ENCODE measurements at regions not wholly inside any gene's neighbourhood (a gene's known extent, or its start where the extent isn't known, plus 50 kb on each side); places are given as distances from the start of the nearest gene placed in this dataset.

GRCh38 chrX:115449742-115450141, 111.2 kb upstream of the PLS3 start:
- no peak for TF ChIP-seq CTCF (IDR thresholded peaks at IDR 0.05; ENCODE audit: partially characterized antibody, unreplicated experiment)
- H3K27me3 Mint-ChIP-seq (ENCODE audit: unreplicated experiment) = no peaks in the 10 kb centered on the region
- H3K36me3 Mint-ChIP-seq (ENCODE audit: unreplicated experiment) = no peaks in the 10 kb centered on the region
- no peak overlapping the region for H3K27ac Mint-ChIP-seq (ENCODE audit: unreplicated experiment)
- H3K9me3 Mint-ChIP-seq (ENCODE audit: unreplicated experiment) = no peaks in the 10 kb centered on the region
- H3K4me3 Mint-ChIP-seq (ENCODE audit: unreplicated experiment) = no peak overlapping the region
- no peak for DNase-seq
- H3K4me1 Mint-ChIP-seq (ENCODE audit: low read depth, unreplicated experiment) = no peaks in the 10 kb centered on the region

- no peak overlapping the region for H3K4me3 Mint-ChIP-seq (ENCODE audit: unreplicated experiment)
- no peak for DNase-seq
- no peaks in the 10 kb centered on the region for H3K9me3 Mint-ChIP-seq (ENCODE audit: unreplicated experiment)
- H3K27ac Mint-ChIP-seq (ENCODE audit: unreplicated experiment) = no peak overlapping the region
- H3K27me3 Mint-ChIP-seq (ENCODE audit: unreplicated experiment) = no peaks in the 10 kb centered on the region
- no peaks in the 10 kb centered on the region for H3K36me3 Mint-ChIP-seq (ENCODE audit: unreplicated experiment)
- TF ChIP-seq CTCF (IDR thresholded peaks at IDR 0.05; ENCODE audit: partially characterized antibody, unreplicated experiment) = no peak
- no peaks in the 10 kb centered on the region for H3K4me1 Mint-ChIP-seq (ENCODE audit: low read depth, unreplicated experiment)
These were observed 108.7 kb upstream of the PLS3 start for GRCh38 chrX:115452251-115452650.

DNA sequence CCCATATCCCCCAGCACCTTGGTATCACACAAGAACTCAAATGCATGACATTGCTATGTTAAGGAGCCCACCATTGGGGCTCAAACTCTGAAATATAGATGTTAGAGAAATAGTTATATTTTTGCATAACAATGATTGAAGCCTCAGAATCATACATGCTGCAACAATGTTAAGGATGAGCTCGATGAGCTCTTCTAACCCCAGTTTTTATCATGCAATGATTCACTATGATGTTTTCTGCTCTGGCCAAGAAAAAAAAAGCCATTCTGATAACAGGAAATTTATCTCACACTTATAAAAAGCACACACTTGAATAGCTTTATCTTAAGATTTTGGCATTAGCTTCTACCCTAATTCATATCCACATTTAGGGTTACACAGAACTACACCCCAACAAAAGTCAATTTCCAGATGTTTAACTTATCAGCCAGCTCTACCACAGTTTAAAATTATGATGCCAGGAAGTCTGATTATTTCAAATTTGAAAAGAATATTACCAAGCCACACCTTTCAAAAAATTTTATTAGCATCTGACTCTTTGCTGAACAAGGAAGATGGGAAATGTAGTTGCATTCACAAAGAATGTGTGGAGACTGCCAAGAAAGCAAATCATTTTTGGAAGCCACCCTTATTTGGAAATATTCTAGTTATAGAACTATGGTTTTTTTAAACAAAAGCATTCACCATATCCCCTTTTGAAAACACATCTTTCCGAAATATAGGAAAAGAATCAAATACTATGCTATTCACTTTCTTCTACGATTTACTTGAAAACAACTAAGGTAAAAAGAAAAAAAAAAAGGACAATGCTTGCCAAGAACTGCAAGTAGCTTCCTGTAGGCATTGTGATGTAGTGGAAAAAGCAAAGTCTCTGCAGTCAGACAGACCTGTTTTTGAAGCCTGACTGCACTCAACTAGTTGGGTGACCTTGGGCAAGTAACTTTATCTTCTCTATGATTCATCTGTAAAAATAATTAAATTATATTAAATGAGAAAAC, 100.8 kb upstream of the PLS3 start:
- Mint-ChIP-seq H3K4me3 (ENCODE audit: unreplicated experiment) (no peak overlapping the region), H3K36me3 (ENCODE audit: unreplicated experiment) (no peaks in the 10 kb centered on the region), H3K27ac (ENCODE audit: unreplicated experiment) (no peak overlapping the region), H3K4me1 (ENCODE audit: low read depth, unreplicated experiment) (no peaks in the 10 kb centered on the region), H3K27me3 (ENCODE audit: unreplicated experiment) (peaks cover 1% of the 10 kb centered on the region), H3K9me3 (ENCODE audit: unreplicated experiment) (no peaks in the 10 kb centered on the region)
- DNase-seq = no peak
- no peak for TF ChIP-seq CTCF (IDR thresholded peaks at IDR 0.05; ENCODE audit: partially characterized antibody, unreplicated experiment)

- Mint-ChIP-seq H3K4me3 (ENCODE audit: unreplicated experiment) (no peak overlapping the region), H3K9me3 (ENCODE audit: unreplicated experiment) (no peaks in the 10 kb centered on the region), H3K36me3 (ENCODE audit: unreplicated experiment) (no peaks in the 10 kb centered on the region), H3K4me1 (ENCODE audit: low read depth, unreplicated experiment) (no peaks in the 10 kb centered on the region), H3K27ac (ENCODE audit: unreplicated experiment) (no peak overlapping the region), H3K27me3 (ENCODE audit: unreplicated experiment) (peaks cover 1% of the 10 kb centered on the region)
- TF ChIP-seq CTCF (IDR thresholded peaks at IDR 0.05; ENCODE audit: partially characterized antibody, unreplicated experiment) = no peak
- DNase-seq = no peak
These were observed 98.6 kb upstream of the PLS3 start for GRCh38 chrX:115462406-115462805.

DNA sequence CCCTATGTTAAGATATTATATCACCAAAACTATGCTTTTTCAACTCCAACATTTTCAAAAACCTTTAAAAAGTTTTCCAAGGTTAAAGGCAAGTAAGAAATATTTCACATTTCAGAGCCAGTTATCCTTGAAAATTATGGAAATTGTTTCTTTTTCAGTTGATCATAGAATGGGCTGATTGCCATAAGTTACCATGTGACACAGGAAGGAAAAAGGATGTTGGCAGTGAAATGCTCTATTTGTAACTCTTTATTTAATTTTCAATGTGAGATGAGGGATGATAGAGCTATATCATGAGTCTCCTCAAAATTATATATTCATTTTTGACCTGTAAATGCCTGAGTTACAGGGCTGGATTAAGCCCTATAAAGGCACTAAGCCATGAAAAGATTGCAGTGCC, 93.0 kb upstream of the PLS3 start:
- no peak overlapping the region for H3K27ac Mint-ChIP-seq (ENCODE audit: unreplicated experiment)
- no peaks in the 10 kb centered on the region for H3K4me1 Mint-ChIP-seq (ENCODE audit: low read depth, unreplicated experiment)
- TF ChIP-seq CTCF (IDR thresholded peaks at IDR 0.05; ENCODE audit: partially characterized antibody, unreplicated experiment) = no peak
- no peaks in the 10 kb centered on the region for H3K9me3 Mint-ChIP-seq (ENCODE audit: unreplicated experiment)
- no peaks in the 10 kb centered on the region for H3K36me3 Mint-ChIP-seq (ENCODE audit: unreplicated experiment)
- no peaks in the 10 kb centered on the region for H3K27me3 Mint-ChIP-seq (ENCODE audit: unreplicated experiment)
- DNase-seq = no peak
- H3K4me3 Mint-ChIP-seq (ENCODE audit: unreplicated experiment) = no peak overlapping the region

Data from glutamatergic neuron (in vitro differentiated cells).